Smooth muscle cell (in vitro differentiated cells): ENCODE measurements at regions not wholly inside any gene's neighbourhood (a gene's known extent, or its start where the extent isn't known, plus 50 kb on each side); places are given as distances from the start of the nearest gene placed in this dataset.

Experiments used
- DNase-seq: peaks from one replicate; lab custom pipeline; 2025; ENCODE audit not compliant: unreplicated experiment; lab: John Stamatoyannopoulos, UW
- H2AFZ ChIP-seq: fragments of 200-600 bp; sonication (generic); 2 replicates; pipeline ENCODE4 v1.6.0; 2016; ENCODE audit warnings: antibody characterized with exemption, low read depth, mild to moderate bottlenecking
- H3F3A ChIP-seq: fragments of 200-600 bp; sonication (generic); 2 replicates; pipeline ENCODE4 v1.6.0; 2017; ENCODE audit warnings: antibody characterized with exemption, low read depth
- H3K27ac ChIP-seq: fragments of 200-600 bp; sonication (generic); 2 replicates; pipeline ENCODE4 v1.5.1; 2016; ENCODE audit warnings: low read depth, mild to moderate bottlenecking
- H3K27me3 ChIP-seq: fragments of 200-600 bp; sonication (generic); 2 replicates; pipeline ENCODE4 v1.6.1; 2016; ENCODE audit warnings: low read depth, mild to moderate bottlenecking
- H3K36me3 ChIP-seq: fragments of 200-600 bp; sonication (generic); 2 replicates; pipeline ENCODE4 v1.5.1; 2016; ENCODE audit warnings: low read depth
- H3K4me1 ChIP-seq: fragments of 200-600 bp; sonication (generic); 2 replicates; pipeline ENCODE4 v1.5.1; 2016; ENCODE audit warnings: low read depth
- H3K4me2 ChIP-seq: fragments of 200-600 bp; sonication (generic); 2 replicates; pipeline ENCODE4 v1.6.0; 2016; ENCODE audit warnings: mild to moderate bottlenecking
- H3K4me3 ChIP-seq: fragments of 200-600 bp; sonication (generic); 2 replicates; pipeline ENCODE4 v1.5.1; 2016; ENCODE audit warnings: mild to moderate bottlenecking
- H3K79me2 ChIP-seq: fragments of 200-600 bp; sonication (generic); 2 replicates; pipeline ENCODE4 v1.6.0; 2016; ENCODE audit warnings: low read depth, mild to moderate bottlenecking
- H3K9ac ChIP-seq: fragments of 200-600 bp; sonication (generic); 2 replicates; pipeline ENCODE4 v1.6.0; 2016; ENCODE audit warnings: low read depth
- H3K9me3 ChIP-seq: fragments of 200-600 bp; sonication (generic); replicated peaks from 2 replicates; pipeline ENCODE4 v1.5.1; 2016; ENCODE audit warnings: low read depth
- H4K20me1 ChIP-seq: fragments of 200-600 bp; sonication (generic); 2 replicates; pipeline ENCODE4 v1.6.0; 2016; ENCODE audit warnings: low read depth
- WGBS: methylation state at CpG from one replicate; pipeline ENCODE4 v1.1.7; 2016; ENCODE audit warnings: low lambda C conversion rate; 5-methylcytosine and 5-hydroxymethylcytosine counted together
- TF ChIP-seq, protein P1 (sequence below): fragments of 200-600 bp; sonication (generic); IDR thresholded peaks from 2 replicates; pipeline ENCODE4 v1.5.1; 2017; ENCODE audit warnings: borderline replicate concordance, mild to moderate bottlenecking, antibody characterized with exemption; ENCODE audit not compliant: insufficient read depth, poor library complexity, severe bottlenecking

DNA sequence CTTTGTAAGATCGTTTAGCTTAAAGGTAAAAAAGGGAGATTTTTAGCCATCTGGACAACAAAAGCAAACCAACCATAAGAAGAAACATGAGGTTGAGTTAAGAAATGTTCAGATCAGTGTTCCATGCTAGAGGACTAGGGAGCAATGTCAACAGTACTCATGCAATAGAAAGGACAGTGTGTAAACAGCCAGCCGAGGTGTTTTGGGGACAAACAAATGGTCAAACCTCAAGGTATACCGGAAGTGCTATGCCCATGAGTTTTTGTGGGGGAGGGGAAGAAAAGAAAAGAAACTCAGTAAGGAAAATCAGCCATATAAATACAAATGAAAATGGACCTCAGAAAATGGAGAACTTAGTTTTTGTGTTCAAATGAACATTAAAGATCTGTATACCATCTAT lies 289.5 kb upstream of the GRM7 start:
- TF ChIP-seq, protein P1, sequence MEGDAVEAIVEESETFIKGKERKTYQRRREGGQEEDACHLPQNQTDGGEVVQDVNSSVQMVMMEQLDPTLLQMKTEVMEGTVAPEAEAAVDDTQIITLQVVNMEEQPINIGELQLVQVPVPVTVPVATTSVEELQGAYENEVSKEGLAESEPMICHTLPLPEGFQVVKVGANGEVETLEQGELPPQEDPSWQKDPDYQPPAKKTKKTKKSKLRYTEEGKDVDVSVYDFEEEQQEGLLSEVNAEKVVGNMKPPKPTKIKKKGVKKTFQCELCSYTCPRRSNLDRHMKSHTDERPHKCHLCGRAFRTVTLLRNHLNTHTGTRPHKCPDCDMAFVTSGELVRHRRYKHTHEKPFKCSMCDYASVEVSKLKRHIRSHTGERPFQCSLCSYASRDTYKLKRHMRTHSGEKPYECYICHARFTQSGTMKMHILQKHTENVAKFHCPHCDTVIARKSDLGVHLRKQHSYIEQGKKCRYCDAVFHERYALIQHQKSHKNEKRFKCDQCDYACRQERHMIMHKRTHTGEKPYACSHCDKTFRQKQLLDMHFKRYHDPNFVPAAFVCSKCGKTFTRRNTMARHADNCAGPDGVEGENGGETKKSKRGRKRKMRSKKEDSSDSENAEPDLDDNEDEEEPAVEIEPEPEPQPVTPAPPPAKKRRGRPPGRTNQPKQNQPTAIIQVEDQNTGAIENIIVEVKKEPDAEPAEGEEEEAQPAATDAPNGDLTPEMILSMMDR, result no peak
- H3K4me2 ChIP-seq, result no peak overlapping the region

DNA sequence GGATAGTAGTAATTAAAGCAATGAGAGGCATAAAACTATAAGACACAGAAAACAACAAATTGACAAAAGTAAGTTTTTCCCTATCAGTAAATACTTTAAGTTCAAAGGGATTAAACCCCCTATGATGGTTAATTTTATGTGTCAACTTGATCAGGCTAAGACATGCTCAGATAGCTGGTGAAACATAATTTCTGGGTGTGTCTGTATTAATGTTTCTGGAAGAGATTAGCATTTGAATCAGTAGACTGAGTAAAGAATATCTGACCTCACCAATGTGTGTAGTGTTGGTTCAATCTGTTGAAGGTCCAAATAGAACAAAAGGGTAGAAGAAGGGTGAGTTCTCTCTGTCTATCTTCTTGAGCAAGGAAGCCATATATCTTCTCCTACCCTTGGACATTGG lies 283.3 kb upstream of the GRM7 start:
- Histone ChIP-seq H3K4me2 (no peak overlapping the region), H3K27me3 (no peaks in the 10 kb centered on the region), H3K4me3 (no peak overlapping the region), H4K20me1 (no peaks in the 10 kb centered on the region), H3F3A (no peaks in the 10 kb centered on the region), H3K4me1 (no peaks in the 10 kb centered on the region), H2AFZ (no peak overlapping the region), H3K36me3 (no peaks in the 10 kb centered on the region), H3K9me3 (no peaks in the 10 kb centered on the region), H3K9ac (no peak overlapping the region), H3K27ac (no peak overlapping the region), H3K79me2 (no peaks in the 10 kb centered on the region)
- no peak for DNase-seq
- TF ChIP-seq, protein P1, result no peak

More for the DNA sequence above, 289.5 kb upstream of the GRM7 start:
- H3K9me3 ChIP-seq, result no peaks in the 10 kb centered on the region
- H3K9ac ChIP-seq, result no peak overlapping the region
- H3K4me3 ChIP-seq, result no peak overlapping the region
- no peak for DNase-seq
- no peaks in the 10 kb centered on the region for H3F3A ChIP-seq
- no peak overlapping the region for H2AFZ ChIP-seq
- no peaks in the 10 kb centered on the region for H3K4me1 ChIP-seq
- WGBS, result 95% methylated on average over 3 of the region's 3 CpGs
- H3K36me3 ChIP-seq, result no peaks in the 10 kb centered on the region
- no peaks in the 10 kb centered on the region for H3K79me2 ChIP-seq
- no peaks in the 10 kb centered on the region for H4K20me1 ChIP-seq
- no peak overlapping the region for H3K27ac ChIP-seq
- no peaks in the 10 kb centered on the region for H3K27me3 ChIP-seq

DNA sequence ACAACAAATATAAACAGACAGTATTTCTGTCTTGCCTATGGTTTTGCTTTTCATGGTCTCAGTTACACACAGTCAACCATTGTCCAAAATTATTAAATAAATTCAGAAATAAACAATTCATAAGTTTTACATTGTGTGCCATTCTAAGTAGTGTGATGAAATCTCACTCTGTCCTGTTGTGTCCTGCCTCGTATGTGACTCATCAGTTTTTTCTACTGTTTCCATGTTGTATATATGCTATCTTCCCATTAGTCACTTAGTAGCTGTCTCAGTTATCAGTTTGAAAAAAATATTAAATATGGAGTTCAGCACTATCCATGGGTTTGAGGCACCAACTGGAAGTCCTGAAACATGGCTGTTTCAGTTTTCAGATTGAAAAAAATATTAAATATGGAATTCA lies 282.4 kb upstream of the GRM7 start:
- Histone ChIP-seq H4K20me1 (no peaks in the 10 kb centered on the region), H3K36me3 (no peaks in the 10 kb centered on the region), H3K9me3 (no peaks in the 10 kb centered on the region), H3K4me3 (no peak overlapping the region), H3K79me2 (no peaks in the 10 kb centered on the region), H2AFZ (no peak overlapping the region), H3K4me1 (no peaks in the 10 kb centered on the region), H3K27me3 (no peaks in the 10 kb centered on the region), H3K9ac (no peak overlapping the region), H3F3A (no peaks in the 10 kb centered on the region), H3K27ac (no peak overlapping the region), H3K4me2 (no peak overlapping the region)
- TF ChIP-seq, protein P1, result no peak
- WGBS, result 63% methylated on average over 1 of the region's 1 CpG
- no peak for DNase-seq

DNA sequence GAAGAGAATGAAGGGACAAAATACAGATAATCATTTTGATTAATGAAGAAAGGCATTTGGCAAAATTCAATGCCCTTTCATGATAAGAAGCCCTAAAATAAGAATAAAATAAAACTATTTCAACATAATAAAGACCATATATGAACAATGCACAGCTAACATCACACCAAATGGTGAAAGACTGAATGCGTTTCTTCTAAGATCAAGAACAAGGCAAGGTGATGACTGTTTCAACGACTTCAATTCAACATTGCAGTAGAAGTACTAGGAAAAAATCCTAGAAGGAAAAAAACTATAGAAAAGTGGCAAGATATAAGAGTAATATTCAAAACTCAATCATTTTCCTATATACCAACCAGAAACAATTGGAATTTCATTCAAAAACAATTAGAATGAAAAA lies 280.1 kb upstream of the GRM7 start:
- DNase-seq, result no peak
- no peak overlapping the region for H3K9ac ChIP-seq
- TF ChIP-seq, protein P1, result no peak

More for the DNA sequence above, 280.1 kb upstream of the GRM7 start:
- H3F3A ChIP-seq, result no peaks in the 10 kb centered on the region
- no peaks in the 10 kb centered on the region for H3K36me3 ChIP-seq
- WGBS, result 82% methylated on average over 2 of the region's 2 CpGs
- no peak overlapping the region for H3K4me3 ChIP-seq
- no peaks in the 10 kb centered on the region for H3K4me1 ChIP-seq
- H4K20me1 ChIP-seq, result no peaks in the 10 kb centered on the region
- no peak overlapping the region for H3K27ac ChIP-seq
- no peaks in the 10 kb centered on the region for H3K9me3 ChIP-seq
- H3K4me2 ChIP-seq, result no peak overlapping the region
- H3K79me2 ChIP-seq, result no peaks in the 10 kb centered on the region
- H3K27me3 ChIP-seq, result no peaks in the 10 kb centered on the region
- H2AFZ ChIP-seq, result no peak overlapping the region
